GM13976 (cell line): ENCODE measurements at regions not wholly inside any gene's neighbourhood (a gene's known extent, or its start where the extent isn't known, plus 50 kb on each side); places are given as distances from the start of the nearest gene placed in this dataset.

Experiments
- DNase-seq: peaks from one replicate; pipeline ENCODE4 v3.0.0; 2012; ENCODE audit warnings: low spot score
- in situ Hi-C: fragments of 300-500 bp; cut with MboI; formaldehyde crosslinking; loops from one replicate; pipeline ENCODE4 v1.12.0; 2022; ENCODE audit warnings: low sequenced_read_pairs, mixed read lengths, inconsistent platforms; ENCODE audit not compliant: unreplicated experiment
- TF ChIP-seq, protein P1 (sequence below): IDR thresholded peaks from 2 replicates; pipeline ENCODE4 v1.5.1; 2012; ENCODE audit warnings: borderline replicate concordance, mild to moderate bottlenecking; ENCODE audit not compliant: insufficient read depth; ENCODE audit errors: extremely low read depth, missing control alignments, control extremely low read depth

DNA sequence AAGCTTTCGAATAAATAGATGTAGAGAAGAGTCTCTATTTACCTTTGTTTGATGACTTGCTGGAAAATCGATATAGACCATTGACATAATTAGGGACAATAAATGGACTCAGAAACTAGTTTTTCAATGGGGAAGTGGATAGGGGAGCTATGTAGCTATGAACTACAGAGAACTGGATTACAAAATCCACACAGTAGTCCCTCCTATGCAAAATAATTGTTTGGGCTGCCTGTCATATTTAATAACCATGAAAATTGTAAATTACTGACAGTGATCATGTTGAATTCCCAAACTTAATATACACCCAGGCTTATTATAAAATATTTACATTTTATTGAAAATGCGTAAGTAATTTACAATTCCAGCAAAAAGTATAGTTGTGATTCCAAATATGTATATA is 333.1 kb upstream of the FAM241A start:
- DNase-seq: no peak
- in situ Hi-C loops: no loop called here
- TF ChIP-seq, protein P1, sequence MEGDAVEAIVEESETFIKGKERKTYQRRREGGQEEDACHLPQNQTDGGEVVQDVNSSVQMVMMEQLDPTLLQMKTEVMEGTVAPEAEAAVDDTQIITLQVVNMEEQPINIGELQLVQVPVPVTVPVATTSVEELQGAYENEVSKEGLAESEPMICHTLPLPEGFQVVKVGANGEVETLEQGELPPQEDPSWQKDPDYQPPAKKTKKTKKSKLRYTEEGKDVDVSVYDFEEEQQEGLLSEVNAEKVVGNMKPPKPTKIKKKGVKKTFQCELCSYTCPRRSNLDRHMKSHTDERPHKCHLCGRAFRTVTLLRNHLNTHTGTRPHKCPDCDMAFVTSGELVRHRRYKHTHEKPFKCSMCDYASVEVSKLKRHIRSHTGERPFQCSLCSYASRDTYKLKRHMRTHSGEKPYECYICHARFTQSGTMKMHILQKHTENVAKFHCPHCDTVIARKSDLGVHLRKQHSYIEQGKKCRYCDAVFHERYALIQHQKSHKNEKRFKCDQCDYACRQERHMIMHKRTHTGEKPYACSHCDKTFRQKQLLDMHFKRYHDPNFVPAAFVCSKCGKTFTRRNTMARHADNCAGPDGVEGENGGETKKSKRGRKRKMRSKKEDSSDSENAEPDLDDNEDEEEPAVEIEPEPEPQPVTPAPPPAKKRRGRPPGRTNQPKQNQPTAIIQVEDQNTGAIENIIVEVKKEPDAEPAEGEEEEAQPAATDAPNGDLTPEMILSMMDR: no peak

DNA sequence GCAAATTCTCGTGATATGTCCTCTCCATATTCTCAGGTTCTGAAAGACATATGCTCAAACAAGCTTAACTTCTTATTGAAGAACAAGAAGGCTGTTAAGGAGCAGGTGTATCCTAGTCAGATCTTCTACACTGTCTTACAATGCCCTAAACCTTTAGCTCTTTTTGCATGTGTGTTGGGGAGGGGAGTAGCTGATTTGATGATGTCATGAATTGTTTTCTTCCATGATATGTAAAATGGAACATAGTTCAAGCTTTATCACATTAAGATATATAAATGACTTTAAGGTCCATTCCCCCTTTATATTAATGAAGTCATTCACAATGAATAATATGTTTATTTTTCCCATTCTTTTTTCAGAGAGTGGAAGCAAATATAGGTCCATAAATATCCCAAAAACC is 332.5 kb upstream of the FAM241A start:
- DNase-seq: no peak
- in situ Hi-C loops: no loop called here
- TF ChIP-seq, protein P1: no peak

DNA sequence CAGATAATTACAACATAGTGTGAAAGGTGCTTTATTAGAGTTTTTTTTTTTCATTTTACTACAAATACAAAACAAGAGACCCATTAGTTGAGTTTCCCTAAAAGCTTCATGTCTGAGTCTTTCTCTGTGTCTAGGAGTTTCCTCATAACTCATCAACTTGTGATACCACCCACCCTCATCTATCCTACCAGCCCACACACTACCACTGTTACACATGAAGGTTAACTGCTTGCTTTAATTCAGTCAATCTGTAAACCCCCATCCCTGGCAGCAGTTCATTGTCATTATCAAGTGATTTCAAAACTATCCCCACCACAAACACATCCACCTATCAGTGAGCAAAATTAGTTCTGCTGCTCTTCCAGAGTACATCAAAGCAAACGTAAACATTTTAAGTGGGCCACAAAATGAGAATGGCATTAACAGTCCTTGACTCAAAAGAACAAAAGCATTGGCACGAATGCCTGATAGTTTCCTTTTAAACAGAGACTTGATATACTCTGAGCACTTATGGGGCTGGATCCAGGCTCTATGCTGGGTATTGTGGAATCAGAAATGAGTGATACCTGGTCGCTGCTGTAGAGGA is 331.6 kb upstream of the FAM241A start:
- in situ Hi-C loops: no loop called here
- TF ChIP-seq, protein P1: no peak
- DNase-seq: no peak

DNA sequence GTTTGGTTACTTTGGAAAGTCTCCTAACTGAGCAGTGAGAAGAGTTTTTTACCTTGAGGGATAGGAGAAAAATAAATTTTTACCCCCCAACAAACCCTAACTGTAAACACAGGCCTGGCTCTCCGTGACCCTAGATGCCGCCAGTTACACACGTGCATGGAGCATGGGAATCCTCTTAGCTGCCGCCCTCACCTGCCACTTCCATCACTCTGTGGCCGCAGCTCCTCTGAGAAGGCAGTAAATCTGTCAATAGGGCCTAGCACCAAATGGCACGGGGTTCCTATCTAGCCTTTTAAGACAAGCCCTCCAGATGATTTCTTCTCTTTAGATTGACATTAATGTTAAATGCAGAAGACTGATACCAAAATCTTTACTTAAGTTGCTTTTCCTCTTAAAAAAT is 330.3 kb upstream of the FAM241A start:
- in situ Hi-C loops: no loop called here
- TF ChIP-seq, protein P1: no peak
- no peak for DNase-seq

DNA sequence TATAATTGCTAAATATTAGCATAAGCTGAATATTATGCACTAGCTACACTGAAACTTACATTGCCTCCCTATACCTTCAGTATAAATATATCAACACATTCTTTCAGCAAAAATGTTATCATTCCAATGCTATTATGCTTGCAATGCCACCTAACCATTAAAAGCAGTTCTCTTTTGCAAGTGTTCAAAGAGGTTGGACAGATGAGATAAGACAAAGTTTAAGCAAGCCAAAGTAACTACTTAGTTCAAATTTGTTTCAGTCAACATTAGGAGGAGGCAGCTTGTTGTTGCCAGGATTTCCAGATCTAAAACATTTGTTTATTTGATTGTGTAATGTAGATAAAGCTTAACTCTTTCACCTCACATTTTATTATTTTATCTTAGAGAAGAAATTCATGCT is 323.9 kb upstream of the FAM241A start:
- TF ChIP-seq, protein P1: no peak
- in situ Hi-C loops: no loop called here
- DNase-seq: no peak

DNA sequence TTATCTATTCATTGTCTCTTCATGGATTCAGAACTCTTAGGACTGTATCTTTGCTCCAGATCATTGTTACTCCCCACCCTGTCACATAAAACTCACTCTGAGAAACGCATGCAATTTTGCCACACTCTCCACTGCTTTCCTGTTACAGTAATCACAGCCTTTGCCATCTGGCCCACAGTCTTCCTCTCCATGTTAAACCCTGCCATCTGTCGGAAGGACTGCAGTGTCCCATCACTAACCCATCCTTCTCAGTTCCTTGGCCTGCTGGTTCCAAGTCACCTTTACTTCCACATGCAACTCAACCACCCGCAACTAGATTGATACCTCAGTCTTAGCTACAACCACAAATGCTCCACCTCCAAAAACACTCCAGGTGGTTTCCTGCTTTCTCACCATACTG is 308.7 kb upstream of the FAM241A start:
- TF ChIP-seq, protein P1: no peak
- DNase-seq: no peak
- in situ Hi-C loops: no loop called here
